ENCODE measurements at regions not wholly inside any gene's neighbourhood (a gene's known extent, or its start where the extent isn't known, plus 50 kb on each side); places are given as distances from the start of the nearest gene placed in this dataset.

- no peak for DNase-seq (ENCODE audit: low read depth)
These were observed 304.1 kb upstream of the TENM4 start for GRCh38 chr11:79744941-79745340.

- no peak for DNase-seq (ENCODE audit: low read depth)
These were observed 301.3 kb upstream of the TENM4 start for GRCh38 chr11:79742176-79742575.

DNA sequence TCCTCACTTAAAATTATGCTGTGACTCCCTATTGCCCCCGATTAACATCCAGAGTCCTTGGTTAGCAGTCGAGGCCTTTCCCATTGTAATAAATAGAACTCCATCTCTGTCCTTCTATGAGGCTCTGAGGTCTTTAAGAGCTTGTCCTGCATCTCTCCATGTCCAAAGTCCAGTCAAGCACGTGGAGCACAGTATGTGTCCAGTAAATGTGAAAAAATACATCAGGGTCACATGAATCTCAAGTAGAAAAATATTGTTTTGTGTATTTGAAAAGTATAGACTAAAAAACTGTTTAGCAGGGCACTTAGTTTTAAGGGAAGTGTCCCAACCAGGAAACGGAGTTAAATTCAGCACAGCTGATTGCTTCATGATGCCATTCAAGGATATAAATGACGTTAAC lies 298.8 kb upstream of the TENM4 start:
- DNase-seq (ENCODE audit: low read depth) = no peak

GRCh38 chr11:79727221-79727620 lies 286.4 kb upstream of the TENM4 start:
- no peak for DNase-seq (ENCODE audit: low read depth)

- no peak for DNase-seq (ENCODE audit: low read depth)
These were observed 279.3 kb upstream of the TENM4 start for GRCh38 chr11:79720115-79720514.

DNA sequence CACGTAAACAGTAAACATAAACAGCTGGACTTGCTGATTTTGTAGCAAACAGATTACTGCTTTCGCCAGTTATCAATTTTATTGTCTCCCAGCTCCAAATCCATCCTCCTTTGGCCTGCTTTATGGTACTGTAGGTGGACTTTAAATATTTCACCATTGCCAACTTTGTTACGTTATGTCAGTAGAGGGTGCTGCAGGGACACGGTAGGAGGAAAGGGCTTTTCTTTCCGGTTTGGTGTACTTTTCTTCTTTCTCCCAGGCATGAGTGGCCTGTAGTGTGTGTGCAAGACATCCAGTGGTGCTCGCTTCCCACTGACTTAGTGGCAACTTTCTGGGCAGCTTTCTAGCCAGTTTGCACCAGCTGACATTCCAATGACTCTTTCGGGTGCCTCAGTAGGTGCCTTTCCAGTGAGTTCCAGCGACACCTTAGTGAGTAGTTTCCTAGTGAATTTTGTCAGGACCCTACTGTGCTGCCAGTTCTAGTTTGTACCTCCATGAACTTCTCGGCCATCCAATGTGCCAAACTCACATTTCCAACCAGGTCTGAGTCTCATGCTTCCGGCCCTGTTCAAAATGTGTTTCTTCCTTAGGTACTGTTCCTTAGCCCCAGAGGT lies 267.6 kb upstream of the TENM4 start:
- DNase-seq (ENCODE audit: low read depth) = peak; percentile 17

DNA sequence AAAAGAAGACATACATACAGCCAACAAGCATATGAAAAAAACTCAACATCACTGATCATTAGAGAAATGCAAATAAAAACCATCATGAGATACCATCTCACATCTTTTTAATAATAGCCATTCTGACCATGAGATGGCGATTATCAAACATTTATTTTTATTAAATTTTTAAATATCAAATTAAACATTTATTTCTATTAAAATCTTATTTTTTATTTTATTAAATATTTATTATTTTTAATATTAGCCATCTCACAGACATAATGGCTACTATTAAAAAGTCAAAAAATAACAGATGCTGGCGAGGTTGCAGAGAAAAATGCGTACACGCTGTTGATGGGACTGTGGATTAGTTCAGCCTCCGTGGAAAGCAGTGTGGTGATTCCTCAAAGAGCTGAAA lies 264.8 kb upstream of the TENM4 start:
- no peak for DNase-seq (ENCODE audit: low read depth)

DNA sequence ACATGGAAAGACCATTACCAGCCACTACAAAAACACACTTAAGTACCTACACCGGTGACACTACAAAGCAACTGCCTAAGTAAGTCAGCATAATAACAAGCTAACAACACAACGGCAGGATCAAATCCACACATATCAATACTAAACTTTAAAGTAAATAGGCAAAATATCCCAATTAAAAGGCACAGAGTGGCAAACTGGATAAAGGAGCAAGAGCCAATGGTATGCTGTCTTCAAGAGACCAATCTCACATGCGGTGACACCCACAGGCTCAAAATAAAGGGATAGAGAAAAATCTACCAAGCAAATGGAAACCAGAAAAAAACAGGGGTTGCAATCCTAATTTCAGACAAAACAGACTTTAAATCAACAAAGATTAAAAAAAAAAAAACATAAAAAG lies 261.5 kb upstream of the TENM4 start:
- no peak for DNase-seq (ENCODE audit: low read depth)

GRCh38 chr11:79699246-79699645 lies 258.4 kb upstream of the TENM4 start:
- DNase-seq (ENCODE audit: low read depth) = no peak

- no peak for DNase-seq (ENCODE audit: low read depth)
These were observed 257.1 kb upstream of the TENM4 start for GRCh38 chr11:79697905-79698304.

- no peak for DNase-seq (ENCODE audit: low read depth)
These were observed 253.5 kb upstream of the TENM4 start for GRCh38 chr11:79694368-79694767.

- DNase-seq (ENCODE audit: low read depth) = no peak
These were observed 250.6 kb upstream of the TENM4 start for GRCh38 chr11:79691445-79691844.

DNA sequence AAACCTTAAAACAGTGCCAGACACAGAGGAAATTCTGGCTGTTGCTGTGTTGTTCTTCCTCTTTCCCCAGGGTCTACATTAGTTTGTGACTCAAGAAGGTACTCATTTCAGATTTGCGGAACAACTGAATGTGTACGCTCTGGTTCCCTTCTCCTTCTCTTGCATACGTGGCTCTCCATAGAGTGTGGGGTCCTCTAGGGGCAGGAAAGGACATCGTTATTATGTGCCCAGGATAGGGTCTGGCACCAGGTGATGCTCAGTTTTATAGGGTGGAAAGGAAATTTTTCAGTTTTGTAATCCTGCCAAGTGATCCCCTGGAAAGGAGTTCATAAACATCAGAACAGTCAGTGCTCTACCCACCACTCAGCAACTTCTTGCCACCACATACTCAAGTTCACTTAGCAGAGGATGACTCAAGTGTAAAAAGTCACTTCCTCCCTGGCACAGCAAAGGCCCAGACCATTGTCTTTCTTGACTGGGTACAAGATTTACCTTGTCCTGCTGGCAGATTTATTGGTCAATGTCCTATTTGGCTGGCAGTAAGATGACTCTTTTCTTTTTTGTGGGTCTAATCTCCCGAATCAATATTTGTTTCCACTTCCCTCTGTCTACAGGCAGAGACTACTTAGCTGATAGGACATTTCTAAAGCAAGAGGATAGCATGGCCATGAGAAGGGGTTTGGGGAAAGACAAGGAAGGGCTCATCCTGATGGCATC lies 246.0 kb upstream of the TENM4 start:
- no peak for DNase-seq (ENCODE audit: low read depth)

GRCh38 chr11:79683930-79684329 lies 243.1 kb upstream of the TENM4 start:
- no peak for DNase-seq (ENCODE audit: low read depth)

DNA sequence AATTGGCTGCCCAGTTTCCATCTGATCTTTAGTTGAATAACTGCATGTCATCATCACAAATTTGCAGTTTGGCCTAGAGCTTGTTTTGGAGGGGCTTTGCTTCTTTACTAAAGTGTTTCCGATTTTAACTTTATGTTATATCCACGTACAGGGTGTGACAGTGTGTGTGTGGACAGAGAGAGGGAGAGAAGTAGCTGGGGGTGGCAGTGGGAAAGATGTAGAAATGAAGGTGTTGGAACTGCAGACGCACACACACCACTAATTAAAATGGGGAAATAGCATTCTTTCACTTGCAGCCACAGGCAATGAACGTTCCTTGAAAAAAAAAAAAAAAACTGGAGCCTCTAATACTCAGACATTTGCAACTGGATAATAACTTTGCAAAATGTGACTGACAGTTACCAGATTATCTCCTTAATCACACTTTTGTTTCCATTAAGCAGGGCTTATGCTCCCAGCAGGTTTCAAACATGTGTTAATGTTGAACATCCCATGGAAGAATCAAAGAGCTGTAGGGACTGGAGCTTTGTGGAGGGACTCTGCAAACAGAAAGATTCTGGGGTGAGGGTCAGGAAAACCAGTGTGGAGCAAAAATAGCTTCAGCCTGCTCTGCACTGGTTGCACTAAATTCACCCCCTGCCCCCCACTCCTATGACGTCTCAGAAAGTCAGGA lies 238.1 kb upstream of the TENM4 start:
- DNase-seq (ENCODE audit: low read depth) = no peak

DNA sequence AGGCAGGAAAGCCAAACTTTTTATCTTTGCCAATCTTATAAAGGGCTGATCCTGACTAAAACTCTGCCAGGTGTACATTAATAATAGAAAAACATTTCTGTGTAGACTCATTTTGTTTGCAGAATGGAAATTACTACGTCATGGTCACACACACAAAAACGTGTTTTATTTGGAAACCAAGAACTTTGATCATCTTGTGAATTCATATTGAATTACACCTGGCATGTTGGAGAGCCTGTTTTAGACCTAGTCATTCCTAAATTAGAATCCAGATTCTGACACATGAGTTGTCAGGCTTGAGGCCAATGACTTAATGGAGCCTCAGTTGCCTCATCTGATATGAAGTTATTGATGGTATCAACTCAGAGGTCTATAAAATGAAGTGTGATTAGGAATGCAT lies 235.6 kb upstream of the TENM4 start:
- no peak for DNase-seq (ENCODE audit: low read depth)

DNA sequence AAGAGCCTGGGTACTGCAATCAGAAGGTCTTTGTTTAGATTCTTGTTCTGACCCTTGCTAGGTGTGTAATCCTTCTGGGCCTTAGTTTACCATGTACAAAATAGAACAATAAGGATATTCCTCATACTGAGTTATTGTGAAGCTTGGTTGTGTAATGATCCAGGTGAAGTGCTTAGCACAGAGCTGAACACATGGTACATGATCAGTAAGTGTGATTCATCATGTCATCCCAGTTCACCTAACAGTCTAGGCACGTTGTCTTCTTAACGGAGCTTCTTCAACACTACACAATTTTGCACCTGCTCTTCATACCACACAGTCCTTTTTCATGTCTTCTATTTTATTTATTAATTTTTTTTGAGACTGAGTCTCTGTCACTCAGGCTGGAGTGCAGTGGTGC lies 234.3 kb upstream of the TENM4 start:
- no peak for DNase-seq (ENCODE audit: low read depth)

GRCh38 chr11:79672786-79673185 lies 232.0 kb upstream of the TENM4 start:
- DNase-seq (ENCODE audit: low read depth) = no peak

- no peak for DNase-seq (ENCODE audit: low read depth)
These were observed 230.6 kb upstream of the TENM4 start for GRCh38 chr11:79671401-79671800.

- no peak for DNase-seq (ENCODE audit: low read depth)
These were observed 230.1 kb upstream of the TENM4 start for GRCh38 chr11:79670882-79671281.

DNA sequence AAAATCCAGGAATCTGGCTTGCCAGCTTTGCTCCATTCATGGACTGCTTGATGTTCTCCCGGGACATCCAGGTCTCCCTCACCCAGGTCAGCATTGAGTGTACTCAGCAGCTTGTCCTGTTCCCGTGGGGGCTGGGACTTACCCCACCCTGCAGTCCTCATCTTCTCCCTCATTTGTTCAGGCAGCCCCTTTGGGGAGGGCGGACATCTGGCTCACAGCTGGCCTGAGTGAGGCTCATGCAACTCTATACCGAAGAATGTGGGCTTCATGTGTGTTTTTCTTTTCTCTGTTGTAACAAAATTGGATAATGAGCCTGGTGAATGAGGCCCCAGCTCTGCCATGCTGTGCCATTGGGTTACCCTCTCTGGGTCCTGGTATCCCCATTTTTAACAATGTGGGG lies 227.7 kb upstream of the TENM4 start:
- no peak for DNase-seq (ENCODE audit: low read depth)

DNA sequence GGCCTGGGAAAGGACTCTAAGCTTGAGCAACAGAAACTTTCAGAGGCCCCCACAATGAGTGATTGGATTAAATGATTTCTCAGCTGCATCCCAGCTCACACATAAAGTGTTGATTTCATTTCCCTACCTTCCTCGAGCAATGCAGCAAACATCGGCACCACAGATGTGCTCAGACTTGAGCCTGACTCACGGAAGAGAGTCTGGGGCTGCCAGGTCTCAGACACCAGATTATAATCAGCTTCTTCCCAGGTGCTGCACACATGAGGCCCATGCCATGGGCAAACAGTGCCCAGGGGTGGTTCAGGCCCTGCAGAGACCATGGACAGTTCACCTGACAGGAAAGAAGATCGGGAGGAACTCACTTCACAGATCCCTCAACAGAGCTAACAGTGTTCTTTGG lies 226.6 kb upstream of the TENM4 start:
- DNase-seq (ENCODE audit: low read depth) = no peak

DNA sequence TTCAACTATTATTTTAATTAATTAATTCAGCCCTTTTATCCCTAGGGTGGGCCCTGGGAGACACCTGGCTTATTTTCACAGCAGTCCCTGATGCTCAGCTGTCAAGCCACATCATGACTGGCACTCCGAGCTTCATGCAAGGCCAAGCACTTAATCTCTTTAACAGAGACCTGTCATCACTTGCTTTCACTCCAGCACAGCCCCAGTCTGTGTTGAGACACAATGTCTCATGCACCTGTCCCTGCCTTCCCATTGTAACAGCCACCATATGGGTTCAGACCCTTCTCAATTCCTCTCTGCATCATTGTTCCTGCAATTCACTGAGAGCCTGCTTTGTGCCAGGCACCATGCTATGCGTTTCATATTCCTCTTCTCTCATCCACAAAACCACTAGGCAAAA lies 222.2 kb upstream of the TENM4 start:
- DNase-seq (ENCODE audit: low read depth) = no peak

DNA sequence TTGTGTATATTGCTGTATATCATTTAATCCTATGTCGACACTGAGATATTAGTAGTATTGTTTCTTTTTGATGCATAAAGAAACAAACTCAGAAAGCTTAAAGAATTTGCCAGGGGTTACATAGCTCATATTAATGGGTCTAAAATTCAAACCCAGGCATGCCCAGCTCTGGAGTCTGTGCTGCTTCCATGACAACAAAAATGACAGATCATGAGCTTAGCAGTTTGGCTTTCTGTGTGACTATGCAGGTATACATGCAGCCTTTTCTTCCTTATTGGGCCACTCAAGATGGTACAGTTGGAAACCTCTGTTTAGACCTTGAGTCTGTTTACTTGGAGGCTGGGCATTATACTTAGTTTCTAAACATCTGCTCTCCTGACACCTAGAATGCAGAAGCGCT lies 220.5 kb upstream of the TENM4 start:
- no peak for DNase-seq (ENCODE audit: low read depth)

Data from iris pigment epithelial cell (primary cell).